HG03571 (cell line): ENCODE measurements at regions not wholly inside any gene's neighbourhood (a gene's known extent, or its start where the extent isn't known, plus 50 kb on each side); places are given as distances from the start of the nearest gene placed in this dataset.

Source experiments
- ATAC-seq: cut with Tn5 transposase; IDR thresholded peaks from one replicate; pipeline ENCODE4 v1.9.1; 2021; ENCODE audit not compliant: unreplicated experiment

- no peak for ATAC-seq
Observed at GRCh38 chr20:40738976-40739375, 49.9 kb upstream of the MAFB start.

- ATAC-seq, result no peak
Observed at GRCh38 chr20:40739841-40740240, 50.8 kb upstream of the MAFB start.

- ATAC-seq, result no peak
Observed at GRCh38 chr20:40741507-40742106, 52.6 kb upstream of the MAFB start.

GRCh38 chr20:40743141-40743775 is 54.2 kb upstream of the MAFB start:
- ATAC-seq, result no peak

- no peak for ATAC-seq
Observed at GRCh38 chr20:40744072-40744817, 55.2 kb upstream of the MAFB start.

- no peak for ATAC-seq
Observed at GRCh38 chr20:40744818-40745175, 55.8 kb upstream of the MAFB start.

- ATAC-seq, result no peak
Observed at GRCh38 chr20:40746251-40746650, 57.2 kb upstream of the MAFB start.

DNA sequence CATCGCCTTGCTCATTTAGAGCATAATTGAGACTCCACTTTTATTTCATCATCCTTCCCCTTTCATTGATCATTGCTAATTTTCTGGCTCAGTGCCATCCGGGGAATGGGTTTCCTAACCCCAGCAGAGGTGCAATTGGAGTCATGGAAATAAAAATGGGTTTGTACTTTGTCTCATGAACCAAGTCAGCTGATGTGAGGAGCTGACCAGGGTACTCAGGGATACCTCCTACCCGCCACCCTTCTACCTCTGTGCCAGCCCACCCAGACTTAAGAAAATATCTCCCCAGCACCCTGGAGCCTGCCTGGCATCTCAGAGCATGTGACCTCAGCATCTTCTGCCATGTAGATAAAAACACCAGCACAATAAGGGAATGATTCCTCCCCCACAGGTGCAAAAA is 59.1 kb upstream of the MAFB start:
- ATAC-seq, result no peak

GRCh38 chr20:40749985-40750506 is 61.0 kb upstream of the MAFB start:
- ATAC-seq, result no peak

DNA sequence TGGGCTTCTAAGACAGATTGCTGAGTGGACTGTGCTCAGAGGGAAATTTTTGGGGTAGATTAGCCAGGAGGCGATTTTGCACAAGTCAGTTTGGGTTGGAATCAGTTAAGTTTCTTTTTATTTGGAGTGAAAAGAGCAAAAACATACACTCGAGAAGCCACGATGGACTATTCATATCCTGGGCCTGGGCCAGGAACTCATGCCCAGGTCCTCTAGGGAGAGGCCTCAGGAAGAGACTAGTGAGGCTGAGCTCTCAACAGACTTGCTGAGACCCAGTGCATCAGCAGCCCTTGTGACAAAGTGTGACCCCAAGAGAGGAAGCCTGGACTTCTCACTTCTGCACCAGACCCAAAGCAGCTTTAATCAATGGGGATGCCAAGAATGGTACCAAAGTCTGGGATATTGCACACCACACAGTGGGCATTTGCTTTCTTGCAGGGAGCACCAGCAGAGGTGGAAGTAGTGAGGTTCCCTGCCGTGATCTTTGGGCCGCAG is 61.6 kb upstream of the MAFB start:
- ATAC-seq, result no peak

DNA sequence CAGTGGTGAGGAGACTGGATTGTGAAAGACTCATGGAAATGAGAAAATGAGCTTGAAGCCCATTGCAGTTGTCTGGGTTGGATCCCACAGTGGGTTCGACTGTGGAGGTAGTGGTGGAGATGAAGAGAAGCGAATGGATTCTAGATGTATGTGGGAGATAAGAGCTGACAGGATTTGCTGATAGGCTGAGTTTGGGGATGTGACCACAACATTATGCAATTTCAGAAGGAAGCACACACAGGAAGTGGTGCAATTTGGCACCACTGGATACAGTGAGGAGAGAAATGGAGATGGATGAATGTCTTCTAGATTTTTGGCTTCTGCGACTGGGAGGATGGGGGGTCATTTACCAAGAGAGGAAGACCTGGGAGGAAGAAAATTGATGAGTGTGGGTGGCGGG is 64.4 kb upstream of the MAFB start:
- no peak for ATAC-seq

DNA sequence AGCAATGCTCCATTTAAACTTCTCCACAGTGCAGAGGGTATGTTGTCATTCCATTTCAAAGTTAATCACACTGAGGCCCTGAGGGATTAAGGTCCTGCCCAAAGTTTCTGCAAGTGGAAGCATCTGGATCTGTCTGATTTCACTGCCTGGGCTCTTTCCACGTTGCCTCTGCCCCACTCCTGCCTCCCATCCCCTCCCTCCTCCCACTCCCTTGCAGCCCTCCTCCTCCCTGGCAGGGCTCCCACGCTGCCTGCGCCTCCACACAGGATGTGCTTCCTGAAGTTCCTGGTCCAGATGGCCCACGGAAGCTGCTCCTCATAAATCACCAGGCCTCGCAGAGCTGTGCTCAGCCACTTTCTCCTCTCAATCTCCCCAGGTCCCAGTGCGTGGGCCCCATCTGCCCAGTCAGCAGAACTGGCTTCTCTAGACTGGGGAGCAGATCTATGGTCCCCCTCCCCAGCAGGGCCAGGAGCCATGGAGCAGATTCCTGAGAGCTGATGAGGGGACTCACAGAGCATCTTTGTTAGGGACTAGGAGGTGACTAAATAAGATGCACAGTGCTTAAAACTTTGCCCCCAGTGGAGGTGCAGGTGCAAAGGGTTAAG is 65.4 kb upstream of the MAFB start:
- ATAC-seq, result no peak

- ATAC-seq, result no peak
Observed at GRCh38 chr20:40757087-40757486, 68.1 kb upstream of the MAFB start.

DNA sequence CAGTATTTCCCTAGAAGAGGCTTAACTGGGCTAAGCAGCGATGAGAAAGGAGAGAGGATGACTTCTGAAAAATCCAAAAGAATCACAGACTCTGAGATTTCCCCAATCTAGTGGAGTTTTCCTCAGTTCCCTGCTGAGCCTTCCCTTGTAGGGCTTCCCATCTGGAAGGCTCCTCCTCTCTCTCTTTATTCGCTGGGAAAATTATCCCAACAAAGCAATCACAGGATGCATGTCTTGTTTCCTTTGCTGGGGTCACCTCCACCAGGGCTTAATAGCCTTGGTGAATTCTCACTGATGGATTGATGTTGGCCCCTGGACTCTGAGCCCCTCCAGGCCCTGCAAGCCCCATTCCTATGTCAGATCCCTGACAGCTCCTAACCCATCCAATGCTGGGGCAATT is 69.8 kb upstream of the MAFB start:
- ATAC-seq, result no peak

- ATAC-seq, result no peak
Observed at GRCh38 chr20:40760399-40760798, 71.4 kb upstream of the MAFB start.

DNA sequence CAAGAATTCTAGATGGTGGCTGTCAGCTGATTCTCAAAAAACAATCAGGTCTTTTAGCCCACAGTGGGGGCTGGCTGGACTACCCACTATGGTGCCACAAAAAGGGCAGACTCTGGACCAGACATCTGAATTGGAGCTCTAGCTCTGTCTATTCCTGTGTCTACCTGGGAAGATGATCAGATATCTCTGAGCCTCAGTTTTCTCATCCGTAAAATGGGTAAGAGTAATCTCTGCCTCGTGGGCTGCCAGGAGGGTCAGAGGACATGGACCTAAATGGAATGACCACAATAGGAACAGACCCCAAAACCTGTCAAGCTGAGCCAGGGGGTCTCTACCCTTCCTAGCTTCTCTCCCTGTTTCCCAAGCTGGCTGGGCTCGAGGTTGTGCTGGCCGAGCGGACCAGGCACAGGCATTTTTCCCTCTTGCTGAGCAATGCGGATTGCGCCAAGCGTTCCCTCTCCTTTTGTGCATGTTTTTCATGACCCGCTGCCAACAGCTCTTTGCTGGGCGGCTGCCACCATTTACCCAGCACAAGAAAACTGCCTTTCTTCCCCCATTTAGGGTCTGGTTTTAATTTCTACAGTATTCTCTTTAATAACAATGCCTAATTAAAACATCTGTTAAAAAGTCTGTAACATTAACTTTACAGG is 74.7 kb upstream of the MAFB start:
- ATAC-seq, result no peak

GRCh38 chr20:40765814-40766480 is 76.9 kb upstream of the MAFB start:
- ATAC-seq, result no peak

GRCh38 chr20:40766790-40767614 is 78.0 kb upstream of the MAFB start:
- ATAC-seq, result no peak

DNA sequence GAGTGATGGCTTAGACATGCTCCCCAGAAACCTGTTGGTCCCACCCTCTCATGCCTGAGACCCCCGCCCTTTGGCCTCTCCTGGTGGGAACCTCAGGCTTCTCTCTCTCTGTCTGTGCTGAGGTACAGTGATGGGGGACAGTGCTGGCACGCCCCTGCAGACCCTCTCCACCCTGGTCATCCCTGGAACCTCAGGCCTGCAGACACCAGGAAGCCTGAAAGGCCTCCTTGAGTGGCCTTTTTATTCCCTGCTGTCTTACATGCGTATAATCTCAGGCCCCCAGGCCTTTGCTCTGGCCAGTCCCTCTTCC is 78.5 kb upstream of the MAFB start:
- ATAC-seq, result no peak

GRCh38 chr20:40768105-40768504 is 79.1 kb upstream of the MAFB start:
- no peak for ATAC-seq
